ENCODE measurements at regions not wholly inside any gene's neighbourhood (a gene's known extent, or its start where the extent isn't known, plus 50 kb on each side); places are given as distances from the start of the nearest gene placed in this dataset.

- TF ChIP-seq ZFX (IDR thresholded peaks at IDR 0.05) = no peak
- TF ChIP-seq CTCF (conservative IDR thresholded peaks at IDR 0.05) = no peak
- H3K27ac ChIP-seq = no peak overlapping the region
Observed at GRCh38 chr16:85463672-85464382, 149.3 kb upstream of the GSE1 start.

- TF ChIP-seq CTCF (conservative IDR thresholded peaks at IDR 0.05) (no peak), ZFX (IDR thresholded peaks at IDR 0.05) (no peak)
- no peak overlapping the region for H3K27ac ChIP-seq
Observed at GRCh38 chr16:85464383-85465305, 148.5 kb upstream of the GSE1 start.

GRCh38 chr16:85465328-85466303 lies 147.5 kb upstream of the GSE1 start:
- peak overlapping the region; percentile 17; the same call in 1 of the 2 replicates for H3K27ac ChIP-seq
- TF ChIP-seq CTCF (conservative IDR thresholded peaks at IDR 0.05) (no peak), ZFX (IDR thresholded peaks at IDR 0.05) (no peak)

GRCh38 chr16:85466304-85466700 lies 146.8 kb upstream of the GSE1 start:
- TF ChIP-seq ZFX (IDR thresholded peaks at IDR 0.05) = no peak
- TF ChIP-seq CTCF (conservative IDR thresholded peaks at IDR 0.05) = no peak
- H3K27ac ChIP-seq = peak overlapping the region; percentile 17; the same call in 1 of the 2 replicates

GRCh38 chr16:85466989-85467388 lies 146.1 kb upstream of the GSE1 start:
- TF ChIP-seq ZFX (IDR thresholded peaks at IDR 0.05) = no peak
- no peak for TF ChIP-seq CTCF (conservative IDR thresholded peaks at IDR 0.05)

GRCh38 chr16:85469929-85470590 lies 143.1 kb upstream of the GSE1 start:
- H3K27ac ChIP-seq = no peak overlapping the region; the same call in 1 of the 2 replicates
- TF ChIP-seq ZFX (IDR thresholded peaks at IDR 0.05) = no peak
- no peak for TF ChIP-seq CTCF (conservative IDR thresholded peaks at IDR 0.05)

More at GRCh38 chr16:85466989-85467388, 146.1 kb upstream of the GSE1 start:
- no peak overlapping the region for H3K27ac ChIP-seq

Data from C4-2B (cell line).